HepG2 (cell line): ENCODE measurements at regions not wholly inside any gene's neighbourhood (a gene's known extent, or its start where the extent isn't known, plus 50 kb on each side); places are given as distances from the start of the nearest gene placed in this dataset.

Experiments
- ATAC-seq: fragments of 200-7000 bp; cut with Tn5 transposase; 3 replicates; pipeline ENCODE4 v1.9.1; 2020; ENCODE audit warnings: mild to moderate bottlenecking, moderate library complexity
- BruUV-seq: library from RNA; stranded (reverse); fragments of 400-500 nt; replicated peaks from 2 replicates; lab custom pipeline; 2021; lab: Mats Ljungman, UMichigan
- CTCF ChIA-PET: fragments of 300-600 bp; formaldehyde crosslinking; extraction: SDS; loops from one replicate; lab custom pipeline; 2021; ENCODE audit warnings: low total read pairs, inconsistent platforms, low intra/inter-chr PET ratio; lab: Yijun Ruan, JAX
- POLR2A ChIA-PET: fragments of 350-600 bp; sonication (Branson Sonifier 250); formaldehyde crosslinking; loops from one replicate; lab custom pipeline; 2020; ENCODE audit warnings: antibody characterized with exemption, inconsistent platforms; lab: Yijun Ruan, JAX
- DNase-seq: peaks from one replicate; pipeline ENCODE4 v3.0.0-alpha.2; 2015; ENCODE audit warnings: low spot score
- FAIRE-seq: peaks from 3 replicates; lab custom pipeline; 2011; peaks lifted over from hg19 to GRCh38; lab: Jason Lieb, UNC
- H2AFZ ChIP-seq: one replicate; pipeline ENCODE4 v1.6.1; 2011; ENCODE audit warnings: low read length, inconsistent platforms
- H3K27ac ChIP-seq: fragments of 300-600 bp; 3 replicates; pipeline ENCODE4 v1.8.0; 2011; ENCODE audit warnings: mixed run types, mild to moderate bottlenecking, mixed read lengths, low read length, inconsistent platforms; ENCODE audit not compliant: insufficient read depth; ENCODE audit errors: extremely low read length
- H3K27me3 ChIP-seq, 2 experiments: fragments of 200-600 bp in 1 of 2; 2 replicates in 1 of 2; 3 replicates in 1 of 2; pipeline versions ENCODE4 v1.6.0 to v1.8.0; 2011; ENCODE audit warnings: low read length in 2 of 2, mild to moderate bottlenecking in 2 of 2, moderate library complexity in 2 of 2, inconsistent platforms in 1 of 2; ENCODE audit not compliant: insufficient read depth in 2 of 2, control insufficient read depth in 1 of 2
- H3K36me3 ChIP-seq, 2 experiments: fragments of 200-600 bp in 1 of 2; replicated peaks in 1 of 2; 2 replicates in 1 of 2; 3 replicates in 1 of 2; pipeline versions ENCODE4 v1.5.1 to v1.8.0; 2011; ENCODE audit warnings: low read length in 2 of 2, inconsistent platforms in 1 of 2; ENCODE audit not compliant: insufficient read depth in 2 of 2, control insufficient read depth in 1 of 2
- H3K4me1 ChIP-seq: 2 replicates; pipeline ENCODE4 v1.5.1; 2012; ENCODE audit warnings: low read length, inconsistent platforms; ENCODE audit not compliant: insufficient read depth
- H3K4me2 ChIP-seq: 2 replicates; pipeline ENCODE4 v1.6.0; 2011; ENCODE audit warnings: low read depth, low read length, inconsistent platforms
- H3K4me3 ChIP-seq, 3 experiments: fragments of 200-600 bp in 1 of 3; sonication (generic), shearing (Covaris generic) in 1 of 3; replicated peaks in 1 of 3; 2 replicates each; pipeline ENCODE4 v1.5.1; 2011 to 2016; ENCODE audit warnings: low read length in 3 of 3, inconsistent platforms in 2 of 3, low read depth in 2 of 3, mild to moderate bottlenecking in 2 of 3, control low read depth in 1 of 3, mixed read lengths in 1 of 3; ENCODE audit not compliant: insufficient read depth in 1 of 3
- H3K79me2 ChIP-seq: one replicate; pipeline ENCODE4 v1.6.1; 2011; ENCODE audit warnings: low read length, inconsistent platforms; ENCODE audit not compliant: insufficient read depth
- H3K9ac ChIP-seq: 2 replicates; pipeline ENCODE4 v1.6.0; 2011; ENCODE audit warnings: mild to moderate bottlenecking, low read depth, low read length, inconsistent platforms; ENCODE audit not compliant: insufficient read depth
- H3K9me3 ChIP-seq: 2 replicates; pipeline ENCODE4 v1.5.1; 2012; ENCODE audit warnings: mild to moderate bottlenecking, low read length
- H4K20me1 ChIP-seq: 2 replicates; pipeline ENCODE4 v1.6.0; 2011; ENCODE audit warnings: inconsistent platforms, mild to moderate bottlenecking, low read length, moderate library complexity; ENCODE audit not compliant: insufficient read depth
- ARNT2 ChIP-seq: sonication (generic); formaldehyde crosslinking; IDR thresholded peaks from 2 replicates; pipeline ENCODE4 v1.8.0; 2022; ENCODE audit warnings: mild to moderate bottlenecking, low read depth, missing genetic modification reagents, moderate library complexity
- ATAD3A ChIP-seq: sonication (generic); formaldehyde crosslinking; IDR thresholded peaks from 2 replicates; pipeline ENCODE4 v1.4.0; 2020; ENCODE audit warnings: missing genetic modification reagents
- BRCA1 ChIP-seq: sonication (generic); formaldehyde crosslinking; IDR thresholded peaks from 2 replicates; pipeline ENCODE4 v1.4.0; 2020; ENCODE audit warnings: missing genetic modification reagents
- CBFB ChIP-seq: sonication (generic); formaldehyde crosslinking; IDR thresholded peaks from 2 replicates; pipeline ENCODE4 v1.4.0; 2020; ENCODE audit warnings: missing genetic modification reagents
- HOXD1 ChIP-seq: sonication (generic); formaldehyde crosslinking; IDR thresholded peaks from 2 replicates; pipeline ENCODE4 v1.5.0; 2020; ENCODE audit warnings: missing genetic modification reagents
- IKZF1 ChIP-seq: fragments of 450-650 bp; IDR thresholded peaks from 2 replicates; pipeline ENCODE4 v1.7.1; 2016
- PRPF4 ChIP-seq: fragments of 200-400 bp; formaldehyde crosslinking; IDR thresholded peaks from 2 replicates; pipeline ENCODE4 v1.6.1; 2016; ENCODE audit warnings: low read length, low read depth; ENCODE audit not compliant: poor library complexity, severe bottlenecking
- SNAPC4 ChIP-seq: sonication (generic); formaldehyde crosslinking; IDR thresholded peaks from 2 replicates; pipeline ENCODE4 v1.4.0; 2020; ENCODE audit warnings: mild to moderate bottlenecking, missing genetic modification reagents
- SNAPC5 ChIP-seq: sonication (generic); formaldehyde crosslinking; IDR thresholded peaks from 2 replicates; pipeline ENCODE4 v1.8.1; 2023; ENCODE audit warnings: mild to moderate bottlenecking, missing genetic modification reagents, borderline replicate concordance
- TBX2 ChIP-seq: sonication (generic); formaldehyde crosslinking; IDR thresholded peaks from 2 replicates; pipeline ENCODE4 v1.5.0; 2020; ENCODE audit warnings: missing genetic modification reagents, mild to moderate bottlenecking, borderline replicate concordance
- ZFP36 ChIP-seq: fragments of 150-350 bp; IDR thresholded peaks from 2 replicates; pipeline ENCODE4 v1.6.1; 2018; ENCODE audit warnings: borderline replicate concordance, low read length, low read depth; ENCODE audit not compliant: partially characterized antibody
- ZNF207 ChIP-seq: fragments of 450-650 bp; IDR thresholded peaks from 2 replicates; pipeline ENCODE4 v1.6.1; 2016; ENCODE audit warnings: antibody characterized with exemption, borderline replicate concordance
- ZNF24 ChIP-seq: fragments of 450-650 bp; IDR thresholded peaks from 2 replicates; pipeline ENCODE4 v1.6.1; 2017; ENCODE audit warnings: antibody characterized with exemption, mild to moderate bottlenecking
- ZNF256 ChIP-seq: sonication (generic); formaldehyde crosslinking; conservative IDR thresholded peaks from 2 replicates; pipeline ENCODE4 v1.4.0; 2020; ENCODE audit warnings: missing genetic modification reagents
- ZNF558 ChIP-seq: sonication (generic); formaldehyde crosslinking; IDR thresholded peaks from 2 replicates; pipeline ENCODE4 v1.9.0; 2022; ENCODE audit warnings: mild to moderate bottlenecking, missing genetic modification reagents, borderline replicate concordance
- ZNF660 ChIP-seq: sonication (generic); formaldehyde crosslinking; IDR thresholded peaks from 2 replicates; pipeline ENCODE4 v1.5.1; 2020; ENCODE audit warnings: mild to moderate bottlenecking, low read depth, missing genetic modification reagents, borderline replicate concordance
- ZNF780A ChIP-seq: sonication (generic); formaldehyde crosslinking; IDR thresholded peaks from 2 replicates; pipeline ENCODE4 v1.8.0; 2022; ENCODE audit warnings: mild to moderate bottlenecking, missing genetic modification reagents, moderate library complexity
- ZUFSP ChIP-seq: sonication (generic); formaldehyde crosslinking; IDR thresholded peaks from 2 replicates; pipeline ENCODE4 v1.9.0; 2021; ENCODE audit warnings: missing genetic modification reagents, mild to moderate bottlenecking, borderline replicate concordance
- in situ Hi-C: cut with HindIII; loops from 2 replicates; pipeline ENCODE4 v1.10.0; 2017; ENCODE audit warnings: low pct_unique_long_range_greater_than_20kb; ENCODE audit not compliant: extremely low pct_ligation_motif_present
- intact Hi-C: fragments of 100-400 bp; cut with micrococcal nuclease; formaldehyde crosslinking; loops from one replicate; pipeline ENCODE4 v1.10.0; 2022; ENCODE audit not compliant: unreplicated experiment

- Histone ChIP-seq H3K27ac (no peak overlapping the region), H3K36me3 (no peaks in the 10 kb centered on the region), H2AFZ (no peak overlapping the region), H3K4me1 (no peaks in the 10 kb centered on the region), H3K4me3 (no peak overlapping the region), H3K4me2 (no peak overlapping the region), H3K27me3 (no peaks in the 10 kb centered on the region), H4K20me1 (no peaks in the 10 kb centered on the region), H3K79me2 (no peaks in the 10 kb centered on the region), H3K9ac (no peak overlapping the region), H3K9me3 (peaks cover 18% of the 10 kb centered on the region)
- FAIRE-seq (no peak), DNase-seq (no peak), ATAC-seq (no peak)
- POLR2A ChIA-PET: no interaction called here
- CTCF ChIA-PET: no interaction called here
- intact Hi-C loops (no loop called here), in situ Hi-C loops (no loop called here)
- BruUV-seq: no TSS peak
- no peak for TF ChIP-seq ZUFSP (CRISPR knock-in tag)
- no peak for TF ChIP-seq BRCA1 (CRISPR knock-in tag)
- no peak for TF ChIP-seq ZNF24
- TF ChIP-seq ZNF558 (CRISPR knock-in tag): no peak
- TF ChIP-seq ATAD3A (CRISPR knock-in tag): no peak
- TF ChIP-seq ZNF207: no peak
- no peak for TF ChIP-seq SNAPC4
- no peak for TF ChIP-seq TBX2 (CRISPR knock-in tag)
- TF ChIP-seq ZNF660 (CRISPR knock-in tag): no peak
- TF ChIP-seq HOXD1 (CRISPR knock-in tag): no peak
- TF ChIP-seq ZFP36: no peak
- TF ChIP-seq CBFB (CRISPR knock-in tag): no peak
- no peak for TF ChIP-seq IKZF1
- TF ChIP-seq PRPF4: no peak
- no peak for TF ChIP-seq ZNF256 (CRISPR knock-in tag)
- no peak for TF ChIP-seq SNAPC5
- TF ChIP-seq ZNF780A (CRISPR knock-in tag): no peak
- TF ChIP-seq ARNT2 (CRISPR knock-in tag): no peak
Observed at GRCh38 chr13:88701551-88701950, 1030.4 kb downstream of the SLITRK5 start.
